ENCODE measurements at regions not wholly inside any gene's neighbourhood (a gene's known extent, or its start where the extent isn't known, plus 50 kb on each side); places are given as distances from the start of the nearest gene placed in this dataset.
"Not testable (repeated sequence)": the region's sequence is repeated elsewhere in the genome, so short reads cannot be mapped to it uniquely, and the experiment has no call there.

DNA sequence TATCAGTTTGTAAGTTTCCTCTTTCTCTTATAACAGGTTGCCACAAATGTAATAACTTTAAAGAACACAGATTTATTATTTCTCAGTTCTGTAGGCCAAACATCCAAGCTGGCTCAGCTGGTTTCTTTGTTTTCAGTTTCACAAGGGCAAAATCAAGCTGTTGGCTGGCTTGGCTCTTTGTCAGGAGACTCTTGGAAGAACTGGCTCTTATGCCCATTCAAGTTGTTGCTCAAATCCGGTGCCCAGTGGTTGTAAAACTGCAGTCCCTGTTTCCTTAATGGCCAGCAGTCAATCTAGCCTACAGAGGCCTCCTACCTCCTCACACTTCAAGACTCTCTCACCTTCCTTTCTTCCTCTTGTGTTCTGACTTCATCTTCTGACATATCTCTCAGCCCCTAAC is 1171.0 kb downstream of the MRPL39 start:
- DNase-seq, result no peak

DNA sequence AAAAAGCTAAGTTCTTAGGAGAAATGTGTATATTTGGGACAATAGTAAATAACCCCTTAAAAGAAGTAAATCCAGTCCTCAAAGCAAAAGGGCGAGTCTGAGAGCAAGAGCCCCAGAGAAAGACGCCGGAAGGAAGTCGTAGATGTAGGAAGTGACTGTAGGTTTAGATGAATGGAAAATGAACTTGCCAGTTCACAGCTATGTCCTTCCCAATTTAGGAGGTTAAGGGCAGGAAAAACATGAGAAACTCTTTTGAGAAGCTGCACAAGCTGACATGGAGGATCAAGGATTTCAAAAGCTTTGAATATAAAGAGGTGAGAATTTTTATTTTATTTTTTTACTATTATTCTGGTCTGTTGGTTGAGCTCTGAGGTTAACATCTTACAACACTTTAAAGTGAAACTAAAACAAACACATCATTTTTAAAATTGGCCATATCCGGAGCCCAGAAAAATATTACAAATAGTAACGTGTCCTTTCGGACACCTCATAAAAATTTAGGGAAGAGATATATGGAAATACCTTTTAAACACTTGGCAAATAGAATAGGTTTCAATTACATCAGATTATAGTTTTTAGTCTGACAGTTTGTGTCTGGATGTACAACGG is 1178.6 kb downstream of the MRPL39 start:
- DNase-seq, result peak; percentile 31

DNA sequence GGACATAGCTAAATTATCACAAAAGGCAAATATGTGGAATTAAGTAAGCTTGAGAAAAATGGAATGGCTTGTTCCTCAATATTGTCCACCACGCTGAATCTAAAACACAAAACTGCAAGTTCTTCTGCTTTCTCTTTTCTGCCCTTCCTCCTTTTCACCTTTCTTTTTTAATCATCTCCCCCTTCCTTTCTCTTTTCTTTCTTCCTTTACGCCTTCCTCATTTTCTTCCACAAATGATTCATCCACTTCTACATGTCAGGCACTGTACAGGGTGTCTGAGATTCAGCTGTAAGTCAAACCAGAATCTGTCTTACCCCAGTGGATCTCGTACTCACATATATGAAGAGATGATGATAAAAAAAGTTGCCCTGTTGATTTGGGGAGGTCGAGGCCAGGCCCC is 1182.5 kb downstream of the MRPL39 start:
- no peak for DNase-seq

DNA sequence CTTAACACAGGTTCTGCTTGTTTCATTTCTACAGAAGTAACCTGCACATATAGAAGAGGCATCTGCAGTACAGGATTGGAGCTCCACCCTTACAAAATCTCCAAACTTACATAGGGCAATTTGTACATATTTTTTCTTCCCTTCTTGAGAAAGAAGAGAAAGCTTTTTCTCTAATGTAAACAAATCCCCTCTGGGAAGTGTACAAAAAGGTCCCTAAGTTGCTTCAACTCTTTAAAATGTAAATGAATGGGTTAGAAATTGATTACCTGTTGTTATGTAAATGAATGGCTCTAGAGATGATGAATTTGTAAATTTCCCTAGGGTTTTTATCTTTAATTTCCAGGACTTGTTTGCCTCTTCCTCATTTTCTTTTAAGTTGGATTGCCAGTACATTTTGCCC is 1183.7 kb downstream of the MRPL39 start:
- no peak for DNase-seq

DNA sequence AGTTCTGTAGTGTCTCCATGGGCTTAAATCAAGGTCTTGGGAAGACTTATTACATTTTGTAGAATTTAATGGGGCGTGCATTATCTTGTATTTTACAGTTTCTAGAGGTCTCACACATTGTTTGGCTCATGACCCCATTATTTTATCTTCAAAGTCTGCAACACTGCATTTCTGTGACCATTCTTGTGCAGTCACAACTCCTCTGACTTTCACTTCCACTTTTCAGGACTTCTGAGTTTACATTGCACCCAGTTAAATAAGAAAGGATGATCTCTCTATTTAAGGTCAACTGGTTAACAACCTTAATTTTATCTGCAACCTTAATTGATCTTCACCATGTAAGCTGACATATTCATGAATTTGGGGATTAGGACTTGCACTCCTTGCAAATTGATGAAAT is 1186.6 kb downstream of the MRPL39 start:
- no peak for DNase-seq

DNA sequence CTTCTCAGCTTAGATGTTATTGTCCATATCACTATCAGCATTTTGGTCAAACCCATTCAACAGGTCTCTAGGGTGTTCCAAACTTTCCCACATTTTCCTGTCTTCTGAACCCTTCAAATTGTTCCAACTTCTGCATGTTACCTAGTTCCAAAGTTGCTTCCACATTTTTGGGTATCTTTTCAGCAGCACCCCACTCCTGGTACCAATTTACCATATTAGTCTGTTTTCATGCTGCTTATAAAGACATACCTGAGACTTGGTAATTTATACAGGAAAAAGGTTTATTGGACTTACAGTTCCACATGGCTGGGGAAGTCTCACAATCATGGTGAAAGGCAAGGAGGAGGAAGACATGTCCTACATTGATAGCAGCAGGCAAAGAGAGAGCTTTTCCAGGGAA is 1187.6 kb downstream of the MRPL39 start:
- DNase-seq, result not testable (repeated sequence)

DNA sequence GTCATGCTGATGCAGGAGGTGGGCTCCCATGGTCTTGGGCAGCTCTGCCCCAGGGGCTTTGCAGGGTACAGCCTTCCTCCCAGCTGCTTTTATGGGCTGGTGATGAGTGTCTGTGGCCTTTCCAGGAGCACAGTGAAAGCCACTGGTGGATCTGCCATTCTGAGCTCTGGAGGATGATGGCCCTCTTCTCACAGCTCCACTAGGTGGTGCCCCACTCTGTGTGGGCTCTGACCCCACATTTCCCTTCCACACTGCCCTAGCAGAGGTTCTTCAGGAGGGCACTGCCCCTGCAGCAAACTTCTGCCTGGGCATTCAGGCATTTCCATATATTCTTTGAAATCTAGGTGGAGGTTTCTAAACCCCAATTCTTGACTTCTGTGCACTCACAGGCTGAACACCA is 1188.6 kb downstream of the MRPL39 start:
- DNase-seq, result no peak

DNA sequence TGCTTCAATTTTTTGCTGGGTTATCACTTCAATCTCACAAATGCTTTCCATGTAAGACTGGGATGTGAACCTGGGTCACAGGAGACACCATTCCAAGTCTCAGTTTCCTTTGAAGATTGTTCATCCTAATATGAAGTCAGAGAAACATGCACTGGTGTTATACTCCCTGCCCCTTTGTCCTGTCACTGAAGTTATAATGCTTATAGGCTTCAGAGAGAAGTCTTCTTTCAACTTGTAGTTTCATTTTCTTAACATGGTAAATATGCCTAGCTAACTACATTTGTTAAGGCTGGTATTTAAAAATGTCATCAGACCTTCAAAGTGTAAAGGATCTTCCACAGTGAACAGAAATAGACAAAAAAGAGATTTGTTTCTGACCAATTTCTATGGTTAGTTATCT is 1195.9 kb downstream of the MRPL39 start:
- no peak for DNase-seq

DNA sequence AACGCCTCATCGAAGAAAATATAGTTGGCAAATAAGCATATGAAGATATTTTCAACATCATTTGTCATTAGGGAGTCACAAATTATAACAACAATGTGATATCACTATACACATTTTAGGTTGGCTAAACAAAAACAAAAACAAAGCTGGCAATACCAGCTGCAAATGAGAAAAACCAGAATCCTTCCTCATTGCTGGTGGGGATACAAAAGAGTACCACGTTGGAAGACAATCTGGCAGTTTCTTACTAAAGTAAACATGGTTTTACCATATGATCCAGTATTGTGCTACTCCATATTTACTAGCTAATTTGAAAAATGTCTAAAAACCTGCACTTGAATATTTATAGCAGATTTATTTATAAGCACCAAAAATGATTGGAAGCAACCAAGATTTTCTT is 1204.1 kb downstream of the MRPL39 start:
- DNase-seq, result no peak

DNA sequence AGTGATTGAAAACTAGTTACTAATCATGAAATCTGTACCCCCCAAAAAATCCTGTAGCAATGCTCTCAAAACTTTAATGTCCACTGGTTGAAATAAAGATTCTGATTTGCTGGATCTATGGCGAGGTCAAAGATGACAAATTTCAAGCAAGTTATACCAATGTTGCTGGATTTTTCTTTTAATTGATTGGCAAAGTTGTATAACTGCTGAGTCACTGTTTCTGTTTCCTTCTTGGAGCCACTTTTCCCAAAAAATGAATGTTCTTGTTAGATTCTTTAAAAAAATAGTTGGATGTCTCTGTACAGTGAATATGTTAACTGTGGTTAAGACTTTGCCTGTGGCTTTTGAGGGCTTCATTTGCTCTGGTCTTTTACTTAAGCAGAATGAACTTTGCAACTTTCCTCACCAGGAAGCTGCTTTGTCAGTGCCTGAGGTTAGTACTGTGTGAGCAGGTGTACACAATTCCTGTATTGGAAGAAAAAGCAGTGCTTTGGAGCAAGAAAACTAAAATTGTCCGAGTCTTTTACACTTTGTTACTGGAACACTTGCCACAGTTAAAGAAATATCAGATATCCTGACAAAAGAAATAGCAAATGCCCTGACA is 1211.9 kb downstream of the MRPL39 start:
- no peak for DNase-seq

DNA sequence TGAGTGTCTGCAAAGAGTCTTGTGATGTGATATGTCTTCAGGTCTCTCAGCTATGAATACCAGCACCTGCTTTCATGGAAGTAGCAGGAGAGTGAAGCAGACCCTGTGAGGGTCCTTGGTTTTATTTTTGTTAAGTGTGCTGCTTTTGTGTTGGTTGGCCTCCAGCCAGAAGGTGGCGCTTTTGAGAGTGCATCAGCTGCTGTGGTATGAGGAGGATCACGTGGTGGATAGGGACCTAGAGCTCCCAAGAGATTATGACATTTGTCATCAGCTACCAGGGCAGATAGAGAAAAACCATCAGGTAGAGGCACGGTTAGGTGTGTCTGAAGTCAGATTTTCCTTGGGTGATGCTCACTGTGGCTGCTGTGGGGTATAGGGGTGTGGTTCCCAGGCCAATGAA is 1232.1 kb downstream of the MRPL39 start:
- DNase-seq, result peak; percentile 19

DNA sequence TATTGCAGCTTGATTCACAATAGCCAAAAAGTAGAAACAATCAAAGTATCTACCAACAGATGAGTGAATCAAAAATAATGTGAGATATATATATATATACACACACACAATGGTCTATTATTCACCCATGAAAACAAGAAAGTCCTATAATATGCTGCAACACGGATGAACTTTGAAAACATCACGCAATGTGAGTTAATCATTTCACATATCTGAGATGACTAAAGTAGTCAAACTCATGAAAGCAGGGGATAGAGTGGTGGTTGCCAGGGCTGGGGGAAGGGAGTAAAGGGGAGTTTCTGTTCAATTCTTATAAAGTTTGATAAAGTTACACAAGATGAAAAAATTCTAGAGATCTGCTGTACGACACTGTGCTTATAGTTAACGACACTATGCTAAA is 1234.8 kb downstream of the MRPL39 start:
- no peak for DNase-seq

DNA sequence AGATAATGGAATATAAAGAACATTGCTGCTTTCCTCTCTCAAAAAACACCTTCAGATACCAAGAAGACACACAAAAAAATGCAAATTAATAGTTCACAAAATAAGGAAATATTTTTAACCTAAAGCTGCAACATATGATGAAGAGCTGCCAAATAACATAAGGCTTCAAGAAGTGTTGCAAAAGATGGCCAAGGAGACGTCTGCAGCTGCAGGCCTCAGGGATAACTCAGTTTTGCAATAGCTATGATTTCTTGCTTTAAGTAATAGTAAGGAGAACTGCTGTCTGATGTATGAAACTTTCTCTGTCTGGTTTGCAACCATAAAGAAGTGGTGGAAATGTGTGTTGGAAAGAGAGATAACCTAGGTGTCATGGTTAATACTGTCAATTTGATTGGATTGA is 1237.5 kb downstream of the MRPL39 start:
- DNase-seq, result no peak

DNA sequence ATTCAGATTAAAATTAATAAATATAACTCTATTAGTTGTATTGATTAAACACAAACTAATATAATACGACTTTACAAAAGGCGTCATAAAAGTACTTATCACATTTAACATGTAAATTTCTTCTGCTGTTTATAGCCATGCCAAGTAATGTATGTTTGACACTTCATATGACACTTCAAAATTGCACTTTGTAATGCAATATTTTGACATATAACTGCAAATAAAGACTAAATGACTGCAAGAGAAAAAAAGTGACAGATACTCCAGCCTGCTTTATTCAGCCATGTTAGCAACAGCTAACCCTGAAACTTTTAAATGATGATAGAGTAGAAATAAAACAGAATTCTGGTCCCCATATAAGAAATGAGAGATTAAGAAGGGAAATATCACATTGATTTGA is 1238.0 kb downstream of the MRPL39 start:
- DNase-seq, result no peak

DNA sequence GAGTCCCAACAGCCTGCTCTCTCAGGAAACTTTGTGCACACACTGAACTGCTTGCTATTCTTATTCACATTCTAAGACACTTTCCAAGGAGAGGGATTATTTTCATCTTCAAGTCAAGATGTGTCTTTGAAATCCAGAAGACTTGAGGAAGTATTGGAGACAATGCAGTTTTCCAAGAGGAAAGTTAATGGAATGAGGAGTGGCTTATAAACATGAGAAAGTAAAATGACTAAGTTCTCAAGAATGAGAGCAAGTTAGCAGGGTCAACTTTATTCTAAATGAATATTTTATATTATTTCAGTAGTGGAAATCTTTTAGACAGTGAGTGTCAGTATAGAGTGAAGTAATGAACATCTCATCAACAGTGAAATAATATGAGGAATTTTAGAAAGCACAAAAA is 1239.3 kb downstream of the MRPL39 start:
- DNase-seq, result no peak

DNA sequence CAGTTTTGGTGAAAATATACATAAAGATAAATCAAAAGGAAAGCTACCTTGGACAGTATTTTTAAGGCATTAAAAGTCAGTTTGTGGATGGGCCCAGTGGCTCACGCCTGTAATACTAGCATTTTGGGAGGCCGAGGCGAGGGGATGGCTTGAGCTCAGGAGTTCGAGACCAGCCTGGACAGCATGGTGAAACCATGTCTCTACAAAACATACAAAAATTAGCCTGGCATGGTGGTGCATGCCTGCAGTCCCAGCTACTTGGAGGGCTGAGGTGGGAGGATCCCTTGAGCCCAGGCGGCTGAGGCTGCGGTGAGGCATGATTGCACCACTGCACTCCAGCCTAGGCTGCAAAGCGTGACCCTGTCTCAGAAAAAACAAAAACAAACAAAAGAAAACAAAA is 1253.8 kb downstream of the MRPL39 start:
- DNase-seq, result no peak

DNA sequence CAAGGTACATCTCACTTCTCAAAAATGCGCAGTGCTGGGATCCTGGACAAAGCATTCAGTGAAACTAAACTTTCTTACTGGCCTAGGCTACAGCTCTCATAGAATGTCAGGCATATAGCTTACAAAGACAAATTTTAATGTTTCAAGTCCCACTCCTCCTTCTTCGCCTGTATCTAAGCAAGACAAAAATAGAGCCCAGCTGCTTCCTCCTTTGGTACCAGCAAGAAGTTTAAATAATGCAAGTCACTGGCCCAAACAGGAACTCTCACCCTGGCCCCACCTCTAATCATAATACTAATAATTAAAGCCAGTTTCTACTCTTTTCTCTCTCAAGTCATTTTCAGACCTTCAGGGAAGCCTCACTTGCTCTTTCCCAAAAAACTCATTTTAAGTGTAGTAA is 1267.9 kb downstream of the MRPL39 start:
- no peak for DNase-seq

DNA sequence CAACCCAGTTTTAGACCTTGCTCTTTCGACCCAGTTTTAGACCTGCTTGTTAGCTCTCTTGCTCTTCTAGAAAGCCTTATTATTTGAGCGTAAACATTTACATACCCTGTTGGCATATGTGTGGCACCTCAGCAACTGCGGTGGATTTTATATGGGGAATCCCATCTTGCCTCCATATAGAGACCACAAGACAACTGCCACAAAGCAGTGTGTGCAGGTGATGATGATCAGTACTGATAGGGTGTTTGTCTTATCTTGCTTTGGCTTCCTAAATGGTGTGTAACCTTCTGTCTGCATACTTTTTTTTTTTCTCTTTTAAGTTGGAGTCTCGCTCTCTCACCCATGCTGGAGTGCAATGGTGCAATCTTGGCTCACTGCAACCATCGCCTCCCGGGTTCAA is 1270.8 kb downstream of the MRPL39 start:
- DNase-seq, result no peak

DNA sequence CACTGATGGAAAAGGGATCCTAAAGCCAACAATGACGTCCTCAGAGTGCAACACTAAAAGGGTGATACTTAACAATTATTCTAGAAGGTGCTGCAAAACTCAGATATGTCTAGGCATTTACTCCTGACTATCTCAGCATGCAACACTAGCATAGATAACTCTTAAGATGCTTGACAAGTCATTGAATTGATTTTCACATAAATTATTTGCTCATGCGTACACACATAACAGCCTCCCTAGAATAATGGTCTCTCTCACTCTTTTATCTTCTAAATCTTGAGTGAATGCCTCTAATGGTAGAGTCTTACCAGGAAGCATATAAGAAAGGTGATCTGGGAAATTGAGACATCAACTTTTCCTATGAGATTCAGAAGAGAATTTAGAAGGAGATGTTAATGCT is 1283.7 kb downstream of the MRPL39 start:
- no peak for DNase-seq

DNA sequence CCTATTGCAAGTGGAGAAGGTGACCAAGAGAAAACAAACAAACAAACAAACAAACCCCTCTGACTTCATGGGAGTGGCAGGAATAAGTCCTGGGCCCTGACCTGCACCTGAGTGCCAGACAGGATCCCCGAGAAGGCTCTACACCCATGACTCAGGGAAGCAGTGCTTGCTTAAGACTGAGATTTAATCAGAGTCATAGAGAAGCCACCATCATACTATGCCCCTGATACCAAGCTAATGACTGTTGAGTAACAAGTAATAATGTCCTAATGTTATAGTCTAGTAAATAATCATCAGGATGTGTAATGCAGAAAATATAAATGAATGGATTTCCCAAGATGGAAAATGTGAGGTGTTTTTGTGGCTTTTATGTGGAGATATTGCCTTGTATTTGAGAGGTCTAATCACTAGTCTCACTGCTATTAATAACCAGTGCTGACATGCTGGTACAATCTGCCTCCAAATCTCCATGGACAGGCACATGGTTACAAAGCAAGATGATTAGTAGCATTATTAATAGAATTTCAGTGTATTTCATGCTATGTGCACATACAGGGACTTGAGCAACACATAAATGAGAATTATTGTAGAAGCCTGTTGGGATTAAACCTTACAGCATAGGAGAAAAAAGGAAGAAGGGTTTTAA is 1290.9 kb downstream of the MRPL39 start:
- no peak for DNase-seq

DNA sequence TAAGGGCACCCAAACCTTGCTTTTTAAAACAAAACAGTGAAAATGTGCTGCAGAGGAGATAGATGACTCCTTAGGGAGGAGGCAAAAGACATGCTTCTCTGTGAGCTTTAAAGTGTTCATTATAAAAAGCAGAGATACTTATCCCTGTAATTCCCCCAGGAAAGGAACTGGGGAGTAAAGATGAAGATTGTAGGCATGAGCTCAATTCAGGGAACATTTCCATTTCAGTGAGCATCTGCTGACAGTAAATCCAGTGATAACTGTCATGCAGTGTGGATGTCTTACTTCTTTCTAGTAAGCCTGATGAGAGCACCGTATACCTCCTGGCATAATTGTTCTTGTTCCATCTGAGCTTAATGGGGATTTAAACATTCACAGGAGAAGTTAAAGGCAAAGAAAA is 1296.5 kb downstream of the MRPL39 start:
- DNase-seq, result no peak

DNA sequence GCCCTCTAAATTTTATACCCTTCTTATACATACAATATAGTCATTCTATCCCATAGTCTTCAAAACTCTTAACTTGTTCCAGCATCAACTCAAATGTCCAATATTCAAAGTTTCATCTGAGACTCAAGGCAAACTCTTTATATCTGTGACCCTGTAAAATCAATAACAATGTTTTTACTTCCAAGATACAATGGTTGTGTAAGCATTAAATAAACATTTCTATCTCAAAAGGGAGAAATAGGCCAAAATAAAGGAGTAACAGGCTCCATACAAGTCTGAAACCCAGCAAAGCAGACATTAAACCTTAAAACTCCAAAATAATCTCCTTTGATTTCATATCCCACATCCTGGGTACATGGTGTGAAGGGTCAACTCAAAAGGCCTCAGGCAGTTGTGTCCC is 1299.1 kb downstream of the MRPL39 start:
- DNase-seq, result no peak

DNA sequence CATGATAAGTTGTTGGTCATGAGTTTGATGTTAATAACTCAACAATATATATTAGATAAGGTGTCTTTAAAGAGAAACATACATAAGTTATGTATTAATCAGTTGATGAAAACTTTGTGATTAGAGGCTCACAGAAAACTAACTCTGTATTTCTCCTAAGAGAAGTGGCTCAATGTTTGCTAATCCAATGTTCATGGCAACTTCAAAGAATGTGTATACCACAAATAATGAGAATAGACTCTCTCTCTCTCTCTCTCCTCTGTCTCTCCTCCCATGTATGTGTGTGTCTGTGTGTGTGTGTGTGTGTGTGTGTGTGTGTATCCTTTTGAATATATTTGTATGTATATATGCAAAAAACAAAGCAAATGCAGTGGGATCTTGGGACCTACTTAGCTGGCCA is 1304.9 kb downstream of the MRPL39 start:
- no peak for DNase-seq

DNA sequence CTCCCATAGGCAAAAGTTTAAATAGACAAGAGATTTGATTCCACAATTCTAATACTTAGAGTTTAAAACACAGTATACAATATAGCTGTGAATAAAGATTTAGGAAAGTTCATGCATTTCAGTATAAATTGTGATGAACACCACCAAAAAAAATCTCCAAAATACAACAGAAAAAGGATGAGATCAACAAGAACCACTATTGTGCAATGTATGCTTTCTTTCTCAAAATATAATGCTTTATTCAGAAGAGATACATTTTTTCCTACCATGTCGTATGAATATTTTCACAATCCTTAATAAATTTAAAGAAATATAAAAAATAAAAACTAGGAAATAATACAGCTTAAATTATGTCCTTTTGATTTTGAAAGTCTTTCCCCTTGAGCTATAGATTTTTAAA is 1309.2 kb downstream of the MRPL39 start:
- DNase-seq, result no peak

DNA sequence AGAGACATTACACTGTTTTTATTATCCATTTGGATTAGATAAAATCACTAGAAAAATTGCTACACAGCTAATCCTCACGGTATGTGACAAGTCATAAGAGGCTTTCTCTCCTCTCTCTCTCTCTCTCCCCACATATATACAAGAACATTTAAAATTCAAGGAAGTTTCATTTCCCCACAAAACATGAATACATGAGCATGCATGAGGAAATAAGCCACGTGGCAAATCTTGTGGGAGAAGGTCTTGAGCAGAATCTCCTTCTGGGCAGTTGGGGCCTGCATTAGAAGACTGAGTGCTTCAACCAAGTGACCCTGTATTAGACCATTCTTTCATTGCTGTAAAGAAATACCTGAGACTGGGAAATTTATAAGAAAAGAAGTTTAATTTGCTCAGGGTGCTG is 1313.1 kb downstream of the MRPL39 start:
- no peak for DNase-seq
